ENCODE measurements at regions not wholly inside any gene's neighbourhood (a gene's known extent, or its start where the extent isn't known, plus 50 kb on each side); places are given as distances from the start of the nearest gene placed in this dataset.

GRCh38 chr2:121082191-121082590, 202.8 kb downstream of the TFCP2L1 start:
- FAIRE-seq: no peak

- FAIRE-seq: no peak
Measured at GRCh38 chr2:121084130-121084680, 200.8 kb downstream of the TFCP2L1 start.

- no peak for FAIRE-seq
Measured at GRCh38 chr2:121085801-121086200, 199.2 kb downstream of the TFCP2L1 start.

DNA sequence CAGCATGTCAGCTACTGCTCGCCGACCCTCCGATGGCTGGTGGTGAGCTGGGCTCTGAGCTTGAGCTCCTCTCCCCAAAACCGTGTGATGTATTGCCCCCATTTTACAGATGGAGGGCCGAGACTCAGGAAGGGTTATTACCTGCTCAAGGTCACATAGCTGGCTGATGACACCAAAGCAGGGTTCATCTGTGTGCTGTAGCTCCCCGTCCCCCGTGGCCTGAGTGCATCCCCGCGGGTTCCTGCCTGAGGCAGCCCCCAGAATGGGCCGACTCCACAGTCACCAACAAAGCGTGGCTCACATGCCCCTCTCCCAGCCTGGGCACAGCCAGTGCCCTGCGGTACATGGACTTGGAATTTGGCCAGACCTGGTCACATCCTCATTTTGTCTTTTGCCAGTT, 198.6 kb downstream of the TFCP2L1 start:
- no peak for FAIRE-seq

DNA sequence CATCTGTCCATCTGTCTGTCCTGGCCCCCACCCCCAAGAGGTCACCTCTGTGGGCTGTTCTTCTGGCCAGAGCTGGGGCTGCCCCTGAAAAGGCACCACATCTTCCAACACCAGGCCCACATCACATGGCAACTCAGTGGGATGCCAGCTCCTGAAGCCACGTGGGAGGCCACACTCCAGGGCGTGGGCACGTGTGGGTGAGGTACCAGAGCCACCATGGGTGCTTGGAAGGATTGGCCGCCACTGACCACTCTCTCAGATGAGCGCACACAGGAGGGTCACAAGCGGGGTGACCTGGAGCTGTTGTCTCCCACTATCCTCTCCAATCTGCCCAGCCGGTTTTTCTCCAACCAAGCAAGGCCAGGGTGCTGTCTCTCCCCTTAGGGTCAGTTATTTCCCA, 197.9 kb downstream of the TFCP2L1 start:
- FAIRE-seq: no peak

- no peak for FAIRE-seq
Measured at GRCh38 chr2:121088251-121089165, 196.5 kb downstream of the TFCP2L1 start.

DNA sequence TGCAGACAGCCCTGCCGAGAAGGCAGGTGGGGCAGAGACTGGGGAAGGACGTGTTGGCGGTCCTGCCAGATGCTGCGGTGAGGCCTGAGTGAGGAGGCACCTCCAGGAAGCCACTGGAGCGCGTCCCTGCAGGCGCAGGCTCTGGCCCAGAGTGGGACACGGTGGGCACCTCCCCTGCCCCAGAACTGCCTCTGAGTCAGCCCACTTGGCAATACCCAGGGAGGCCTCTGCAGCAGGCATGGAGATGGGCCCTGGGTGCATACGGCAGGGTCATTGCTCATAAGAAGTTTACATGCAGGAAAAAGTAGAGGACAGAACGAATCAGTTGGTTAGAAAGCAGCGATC, 195.9 kb downstream of the TFCP2L1 start:
- FAIRE-seq: no peak

DNA sequence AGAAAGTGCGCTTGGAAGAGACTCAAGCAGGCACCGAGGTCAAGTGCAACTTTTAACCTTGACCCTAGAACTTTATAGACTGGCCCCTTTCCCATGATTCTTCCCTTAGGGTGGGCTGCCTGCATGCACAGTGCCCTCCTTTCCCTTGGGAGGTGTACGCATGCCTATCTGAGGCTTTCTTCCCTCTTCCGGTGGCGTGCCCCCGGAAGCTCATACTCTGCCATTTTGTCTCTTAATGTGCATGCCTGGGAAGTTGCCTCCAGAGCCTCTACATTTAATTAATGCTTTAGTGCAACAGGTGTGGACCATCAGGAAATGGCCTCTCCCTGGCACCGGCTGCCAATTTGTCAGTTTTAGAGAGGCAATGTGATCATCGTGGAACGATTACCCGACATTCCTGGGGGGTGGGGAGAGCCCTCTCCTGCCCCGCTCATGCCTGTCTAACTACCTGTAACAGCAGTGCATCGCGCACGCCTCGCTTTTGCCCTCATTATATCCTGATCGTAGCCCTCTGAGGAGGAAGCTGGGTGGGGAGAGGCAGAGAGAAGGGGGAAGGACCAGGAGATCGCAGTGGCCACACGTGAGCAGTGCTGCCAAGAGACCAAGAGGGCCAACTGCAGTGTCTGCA, 194.8 kb downstream of the TFCP2L1 start:
- FAIRE-seq: no peak

- no peak for FAIRE-seq
Measured at GRCh38 chr2:121092095-121092494, 192.9 kb downstream of the TFCP2L1 start.

DNA sequence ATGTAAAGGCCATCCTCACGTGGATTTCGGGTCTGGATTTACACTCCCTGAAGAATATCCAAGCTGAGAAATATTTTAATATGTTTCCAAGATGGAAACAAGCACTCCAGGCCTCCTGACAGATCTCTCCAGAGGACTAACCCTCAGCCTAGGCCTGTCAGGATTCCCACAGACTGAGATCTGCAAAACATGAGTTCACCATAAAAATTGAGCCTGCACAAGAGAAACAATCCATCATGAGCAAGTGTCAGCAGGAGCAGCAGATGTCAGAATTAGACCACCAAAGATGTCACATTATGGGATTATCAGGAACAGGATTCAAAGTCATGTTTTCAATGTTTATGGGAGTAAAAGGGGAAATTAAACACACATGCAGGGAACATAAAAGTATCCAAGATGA, 191.3 kb downstream of the TFCP2L1 start:
- no peak for FAIRE-seq

DNA sequence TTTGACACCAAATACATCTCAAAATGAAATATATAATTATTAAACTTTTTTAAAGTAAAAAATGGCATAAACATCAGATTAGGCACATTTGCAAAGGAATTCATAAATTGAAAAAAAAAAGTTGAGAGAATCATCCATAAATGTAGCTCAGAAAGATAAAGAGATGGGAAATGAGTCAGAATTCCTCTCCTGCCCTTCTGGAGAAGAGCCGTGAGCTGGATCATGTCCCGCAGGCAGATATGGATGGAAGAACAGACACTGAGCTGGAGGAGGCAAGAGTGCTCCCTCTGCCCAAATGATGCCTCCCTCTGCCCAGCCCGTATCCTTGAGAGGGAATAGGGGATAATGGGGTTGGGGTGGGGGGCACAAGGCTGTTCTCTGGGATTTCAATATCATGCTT, 190.9 kb downstream of the TFCP2L1 start:
- FAIRE-seq: no peak

DNA sequence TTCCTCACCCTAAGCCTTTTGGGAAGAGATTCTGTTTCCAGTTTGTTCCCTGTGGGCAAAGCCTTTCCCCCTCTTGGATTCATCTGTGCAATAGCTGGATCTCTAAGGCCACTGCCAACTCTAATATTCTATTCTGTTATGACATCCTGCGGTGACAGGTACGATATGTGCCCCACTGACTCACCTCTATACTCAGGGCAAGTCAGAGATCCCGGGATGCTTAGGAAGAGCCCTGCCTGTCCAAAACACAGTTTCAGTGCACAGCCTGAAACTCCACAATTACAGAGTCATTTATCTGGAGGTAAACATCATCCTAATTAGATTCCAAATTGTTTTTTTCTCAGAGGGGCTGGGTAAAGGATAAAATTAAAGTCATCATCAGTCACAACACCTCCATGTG, 190.2 kb downstream of the TFCP2L1 start:
- FAIRE-seq: no peak

- FAIRE-seq: no peak
Measured at GRCh38 chr2:121095257-121096080, 189.5 kb downstream of the TFCP2L1 start.

DNA sequence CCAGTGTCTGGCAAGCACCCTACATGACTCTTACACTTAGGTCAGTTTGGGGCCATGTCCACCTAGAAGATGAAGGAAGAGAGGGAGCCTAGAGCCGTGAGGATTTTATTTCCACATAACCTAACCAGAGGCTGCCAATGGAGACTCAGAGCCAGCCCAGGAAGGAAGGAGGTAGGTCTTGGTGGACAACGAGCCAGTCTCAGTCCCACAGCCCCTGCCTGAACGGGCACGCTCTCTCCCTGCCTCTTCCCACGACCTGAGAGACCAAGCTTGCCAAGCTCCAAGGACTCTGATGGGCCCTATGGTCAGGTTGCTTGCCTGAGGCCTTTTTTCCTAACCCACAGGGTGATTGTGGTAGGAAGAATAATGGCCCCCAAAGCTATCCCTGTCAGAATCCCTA, 188.4 kb downstream of the TFCP2L1 start:
- no peak for FAIRE-seq

DNA sequence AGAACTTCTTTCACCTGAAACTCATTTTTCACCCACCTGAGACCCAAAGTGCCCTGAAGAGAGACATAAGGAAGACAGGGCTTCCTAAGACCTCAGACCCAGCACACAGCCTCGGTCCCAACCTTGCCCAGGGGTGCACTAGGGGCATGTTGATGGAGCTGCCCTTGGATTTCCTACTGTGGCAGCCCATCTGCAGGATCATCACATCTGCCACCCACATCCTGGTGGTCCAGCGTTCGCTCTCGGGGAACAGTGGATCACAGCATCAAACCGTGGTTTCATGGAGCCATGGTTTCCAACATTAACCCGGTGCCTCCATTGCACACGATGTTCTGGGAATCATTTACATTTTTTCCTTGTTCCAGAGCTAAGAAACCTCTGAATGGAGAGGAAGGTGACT, 186.4 kb downstream of the TFCP2L1 start:
- no peak for FAIRE-seq

DNA sequence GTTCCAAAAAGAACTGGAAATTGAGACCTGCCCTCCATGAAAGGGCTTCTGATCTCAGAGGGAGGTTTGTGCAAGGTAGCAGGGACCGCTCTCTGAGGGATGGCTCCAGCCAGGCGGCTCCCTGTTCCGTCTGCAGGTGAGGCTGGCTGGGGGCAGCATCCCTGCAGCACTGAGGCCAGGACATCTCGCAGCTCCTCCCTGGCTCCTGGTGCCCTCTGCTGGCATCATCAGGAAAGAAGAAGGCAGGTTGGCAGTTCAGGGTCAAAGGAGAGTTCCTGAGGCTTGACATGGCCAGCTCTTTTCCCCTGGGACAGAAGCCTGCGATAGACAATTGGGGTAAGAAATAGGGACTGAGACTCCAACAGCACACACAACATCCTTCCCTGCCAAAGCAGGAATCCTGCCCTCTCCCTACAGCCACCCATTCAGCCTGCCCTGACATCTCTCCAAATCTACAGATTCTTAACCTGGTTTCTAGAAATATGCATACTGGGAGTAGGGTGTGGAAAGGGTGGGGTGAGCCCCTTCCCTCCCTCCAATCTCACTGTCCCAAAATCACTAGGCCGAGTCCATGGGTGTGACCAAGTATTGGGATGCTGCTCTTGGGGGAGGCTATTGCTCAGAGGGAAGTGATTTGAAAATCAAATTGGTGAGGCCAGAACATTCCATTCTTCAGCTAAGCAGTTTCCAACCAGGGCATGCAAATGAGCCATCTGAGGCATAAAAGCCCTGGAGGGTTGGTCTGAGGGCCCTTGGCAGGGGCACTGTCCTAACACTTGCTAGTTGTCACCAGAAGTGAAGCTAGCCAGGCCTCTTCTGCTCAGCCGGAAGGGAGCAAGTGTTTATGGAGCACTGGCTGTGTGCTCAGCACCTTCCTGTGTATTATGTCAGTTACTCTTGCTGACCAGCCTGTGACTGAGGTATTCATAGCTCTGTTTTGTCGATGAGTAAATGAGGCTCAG, 185.4 kb downstream of the TFCP2L1 start:
- no peak for FAIRE-seq

DNA sequence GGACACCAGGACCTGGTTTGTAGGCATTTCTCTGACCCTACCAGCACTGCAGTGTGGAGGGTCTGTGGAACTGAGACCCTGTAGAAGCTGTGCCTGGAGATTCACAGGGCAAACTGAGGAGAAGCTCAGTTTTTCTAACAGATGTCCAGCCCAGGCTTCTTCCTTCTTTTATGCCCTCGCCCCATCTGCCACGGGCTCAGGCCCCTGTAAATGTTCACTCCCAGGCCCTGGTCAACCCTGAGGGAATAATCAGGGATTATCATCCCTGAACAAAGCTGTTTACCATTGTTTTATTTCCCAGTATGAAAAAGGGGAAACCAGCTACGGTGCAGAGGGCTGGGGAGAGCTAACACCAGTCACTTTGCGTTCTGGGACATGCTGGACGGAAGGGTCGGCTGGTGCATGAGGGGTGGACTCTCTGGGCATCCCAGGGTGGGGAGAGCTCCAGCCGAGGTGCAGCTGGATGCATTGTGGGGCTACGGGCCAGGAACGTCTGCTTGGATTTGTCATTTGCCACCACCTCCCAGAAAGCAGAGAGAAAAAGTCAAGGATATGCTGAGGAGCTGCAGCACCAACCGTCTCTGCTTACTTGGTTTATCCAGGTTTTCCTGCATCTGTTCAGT, 183.8 kb downstream of the TFCP2L1 start:
- no peak for FAIRE-seq

DNA sequence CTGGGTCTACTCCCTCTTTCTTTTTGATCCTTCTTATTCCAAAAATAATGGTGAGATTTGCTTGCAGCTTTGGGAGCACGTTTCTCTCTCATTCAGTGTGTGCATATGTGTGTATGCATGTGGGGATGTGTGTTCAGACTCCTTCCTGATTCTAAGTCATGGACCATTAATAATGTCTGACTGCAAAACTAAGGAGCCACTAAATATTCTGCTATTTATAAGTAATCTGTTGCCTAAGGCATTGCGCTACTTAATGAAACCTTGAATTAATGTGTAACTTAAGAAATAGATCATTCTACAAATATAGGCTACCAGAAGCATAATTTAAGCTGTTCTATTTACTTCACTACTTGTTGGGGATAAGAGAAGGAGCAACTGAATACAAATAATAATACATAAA, 182.1 kb downstream of the TFCP2L1 start:
- FAIRE-seq: no peak

- no peak for FAIRE-seq
Measured at GRCh38 chr2:121103960-121104359, 181.0 kb downstream of the TFCP2L1 start.

DNA sequence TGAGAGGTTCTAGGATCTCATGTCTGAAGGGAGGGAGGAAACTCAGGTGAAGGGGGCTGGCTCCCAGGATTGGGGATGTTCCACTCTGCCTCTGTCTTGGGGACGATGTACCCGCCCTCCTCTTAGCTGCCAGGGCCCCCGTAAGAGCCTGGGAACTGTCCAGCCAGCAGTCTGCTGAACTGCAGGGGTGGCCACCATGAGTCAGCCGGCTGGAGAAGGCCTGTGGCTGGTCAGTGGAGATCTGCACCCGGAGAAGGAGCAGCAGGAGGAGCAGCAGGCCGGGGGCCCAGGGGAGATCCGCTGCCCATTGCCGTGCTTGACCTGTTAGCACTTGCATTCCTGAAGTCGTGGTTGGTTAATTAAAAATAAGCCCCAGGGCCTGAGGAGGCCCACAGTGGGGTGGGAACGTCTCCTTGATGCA, 180.3 kb downstream of the TFCP2L1 start:
- no peak for FAIRE-seq

- no peak for FAIRE-seq
Measured at GRCh38 chr2:121110924-121111323, 174.1 kb downstream of the TFCP2L1 start.

- FAIRE-seq: no peak
Measured at GRCh38 chr2:121118951-121119350, 166.1 kb downstream of the TFCP2L1 start.

All from G401.6 (cell line).